Vagina (tissue), 2 donors: ENCODE measurements at regions not wholly inside any gene's neighbourhood (a gene's known extent, or its start where the extent isn't known, plus 50 kb on each side); places are given as distances from the start of the nearest gene placed in this dataset.
"Not testable (repeated sequence)": the region's sequence is repeated elsewhere in the genome, so short reads cannot be mapped to it uniquely, and the experiment has no call there.

Experiments
- POLR2A ChIP-seq, 2 donors: fragments of 450-650 bp; IDR thresholded peaks; one replicate each; pipeline ENCODE4 v1.6.1; 2017; ENCODE audit warnings: antibody characterized with exemption in 2 of 2, mild to moderate bottlenecking in 2 of 2, moderate library complexity in 2 of 2
- TF ChIP-seq, protein P1 (sequence below), 3 experiments: fragments of 450-650 bp in 2 of 3; fragments of 200-600 bp in 1 of 3; sonication (generic) in 1 of 3; IDR thresholded peaks; one replicate each; pipeline ENCODE4 v1.5.1; 2017 to 2019; ENCODE audit warnings: antibody characterized with exemption in 3 of 3, mild to moderate bottlenecking in 2 of 3, moderate library complexity in 2 of 3

DNA sequence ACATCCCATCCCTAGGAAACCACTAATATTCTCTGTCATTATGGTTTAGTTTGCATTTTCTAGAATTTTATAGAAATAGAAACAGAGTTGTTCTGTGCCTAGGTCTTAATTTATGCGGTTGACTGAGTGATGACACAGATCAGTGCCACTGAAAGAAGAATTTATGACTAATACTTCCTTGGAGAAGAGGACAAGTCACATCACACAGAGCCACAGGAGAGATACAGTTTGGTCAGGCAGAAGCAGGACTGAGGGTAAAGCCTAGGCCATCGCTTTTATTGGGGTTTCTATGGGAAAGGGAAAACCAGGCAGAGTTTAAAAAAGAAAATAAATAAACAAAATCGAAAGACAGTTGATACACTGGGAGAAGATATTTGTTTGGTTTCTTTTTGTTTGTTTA is 99.3 kb downstream of the PRR15 start:
- not testable (repeated sequence) for TF ChIP-seq POLR2A (IDR thresholded peaks at IDR 0.05)
- TF ChIP-seq, protein P1, sequence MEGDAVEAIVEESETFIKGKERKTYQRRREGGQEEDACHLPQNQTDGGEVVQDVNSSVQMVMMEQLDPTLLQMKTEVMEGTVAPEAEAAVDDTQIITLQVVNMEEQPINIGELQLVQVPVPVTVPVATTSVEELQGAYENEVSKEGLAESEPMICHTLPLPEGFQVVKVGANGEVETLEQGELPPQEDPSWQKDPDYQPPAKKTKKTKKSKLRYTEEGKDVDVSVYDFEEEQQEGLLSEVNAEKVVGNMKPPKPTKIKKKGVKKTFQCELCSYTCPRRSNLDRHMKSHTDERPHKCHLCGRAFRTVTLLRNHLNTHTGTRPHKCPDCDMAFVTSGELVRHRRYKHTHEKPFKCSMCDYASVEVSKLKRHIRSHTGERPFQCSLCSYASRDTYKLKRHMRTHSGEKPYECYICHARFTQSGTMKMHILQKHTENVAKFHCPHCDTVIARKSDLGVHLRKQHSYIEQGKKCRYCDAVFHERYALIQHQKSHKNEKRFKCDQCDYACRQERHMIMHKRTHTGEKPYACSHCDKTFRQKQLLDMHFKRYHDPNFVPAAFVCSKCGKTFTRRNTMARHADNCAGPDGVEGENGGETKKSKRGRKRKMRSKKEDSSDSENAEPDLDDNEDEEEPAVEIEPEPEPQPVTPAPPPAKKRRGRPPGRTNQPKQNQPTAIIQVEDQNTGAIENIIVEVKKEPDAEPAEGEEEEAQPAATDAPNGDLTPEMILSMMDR (IDR thresholded peaks at IDR 0.05) = not testable (repeated sequence)
